Liver (tissue), 8 donors: ENCODE measurements at regions not wholly inside any gene's neighbourhood (a gene's known extent, or its start where the extent isn't known, plus 50 kb on each side); places are given as distances from the start of the nearest gene placed in this dataset.

Experiments used
- DNase-seq: peaks from one replicate; pipeline ENCODE4 v3.0.0-alpha.2; 2017; ENCODE audit warnings: low spot score
- H3K27ac ChIP-seq, 2 donors: one replicate each; pipeline ENCODE4 v1.7.0; 2013; ENCODE audit warnings: inconsistent platforms in 2 of 2, low read length in 2 of 2, control low read depth in 1 of 2, low read depth in 1 of 2, mild to moderate bottlenecking in 1 of 2
- H3K27me3 ChIP-seq, 4 donors: one replicate each; pipeline versions ENCODE4 v1.6.1 to v1.7.0; 2013; ENCODE audit warnings: low read length in 3 of 4, inconsistent platforms in 1 of 4, mild to moderate bottlenecking in 1 of 4, moderate library complexity in 1 of 4; ENCODE audit not compliant: control insufficient read depth in 4 of 4, insufficient read depth in 4 of 4
- H3K36me3 ChIP-seq, 4 donors: one replicate each; pipeline versions ENCODE4 v1.6.1 to v1.7.0; 2013; ENCODE audit warnings: low read length in 3 of 4, mild to moderate bottlenecking in 3 of 4, low read depth in 1 of 4, moderate library complexity in 1 of 4; ENCODE audit not compliant: control insufficient read depth in 4 of 4, insufficient read depth in 3 of 4
- H3K4me1 ChIP-seq, 4 donors: one replicate each; pipeline versions ENCODE4 v1.6.1 to v1.7.0; 2013; ENCODE audit warnings: low read length in 3 of 4, mild to moderate bottlenecking in 3 of 4, moderate library complexity in 1 of 4; ENCODE audit not compliant: control insufficient read depth in 4 of 4, insufficient read depth in 4 of 4
- H3K4me3 ChIP-seq, 3 donors: one replicate each; pipeline versions ENCODE4 v1.6.1 to v1.7.0; 2013; ENCODE audit warnings: low read length in 3 of 3, control low read depth in 1 of 3, low read depth in 1 of 3, mild to moderate bottlenecking in 1 of 3
- H3K9ac ChIP-seq, 2 donors: one replicate each; pipeline ENCODE4 v1.7.0; 2013; ENCODE audit warnings: low read length in 2 of 2, mild to moderate bottlenecking in 2 of 2, moderate library complexity in 2 of 2, control low read depth in 1 of 2, low read depth in 1 of 2
- H3K9me3 ChIP-seq, 4 donors: one replicate each; pipeline versions ENCODE4 v1.6.1 to v1.7.0; 2013; ENCODE audit warnings: low read length in 3 of 4; ENCODE audit not compliant: control insufficient read depth in 4 of 4
- ATF3 ChIP-seq: IDR thresholded peaks from 2 replicates; pipeline ENCODE4 v1.6.1; 2016; ENCODE audit warnings: antibody characterized with exemption
- CTCF ChIP-seq: fragments of 150-350 bp; IDR thresholded peaks from 2 replicates; pipeline ENCODE4 v1.5.1; 2017; ENCODE audit warnings: improper control_type of control experiment, low read depth, low read length; ENCODE audit not compliant: missing input control
- EGR1 ChIP-seq, 2 donors: IDR thresholded peaks; 2 replicates each; pipeline ENCODE4 v1.6.1; 2016 to 2018; ENCODE audit warnings: antibody characterized with exemption in 2 of 2, low read depth in 2 of 2
- FOXA1 ChIP-seq: IDR thresholded peaks from 2 replicates; pipeline ENCODE4 v1.6.1; 2016; ENCODE audit warnings: antibody characterized with exemption
- FOXA2 ChIP-seq: IDR thresholded peaks from 2 replicates; pipeline ENCODE4 v1.6.1; 2016; ENCODE audit warnings: antibody characterized with exemption
- GABPA ChIP-seq, 2 donors: IDR thresholded peaks in 1 of 2; conservative IDR thresholded peaks in 1 of 2; 2 replicates each; pipeline ENCODE4 v1.6.1; 2016; ENCODE audit warnings: antibody characterized with exemption in 2 of 2, mild to moderate bottlenecking in 1 of 2, moderate library complexity in 1 of 2
- HNF4G ChIP-seq: IDR thresholded peaks from 2 replicates; pipeline ENCODE4 v1.6.1; 2016; ENCODE audit warnings: antibody characterized with exemption
- JUND ChIP-seq, 2 donors: IDR thresholded peaks; 2 replicates each; pipeline ENCODE4 v1.6.1; 2016; ENCODE audit warnings: antibody characterized with exemption in 2 of 2
- MAX ChIP-seq: IDR thresholded peaks from 2 replicates; pipeline ENCODE4 v1.6.1; 2016; ENCODE audit warnings: antibody characterized with exemption
- NR2F2 ChIP-seq: IDR thresholded peaks from 2 replicates; pipeline ENCODE4 v1.6.1; 2016; ENCODE audit warnings: antibody characterized with exemption
- RAD21 ChIP-seq, 2 donors: IDR thresholded peaks; 2 replicates each; pipeline ENCODE4 v1.6.1; 2016; ENCODE audit warnings: antibody characterized with exemption in 2 of 2, mild to moderate bottlenecking in 2 of 2
- REST ChIP-seq: IDR thresholded peaks from 2 replicates; pipeline ENCODE4 v1.6.1; 2016; ENCODE audit warnings: antibody characterized with exemption, mild to moderate bottlenecking
- RXRA ChIP-seq, 2 donors: IDR thresholded peaks; 2 replicates each; pipeline ENCODE4 v1.6.1; 2017 to 2018; ENCODE audit warnings: antibody characterized with exemption in 2 of 2, mild to moderate bottlenecking in 1 of 2
- SP1 ChIP-seq: IDR thresholded peaks from 2 replicates; pipeline ENCODE4 v1.6.1; 2018; ENCODE audit warnings: antibody characterized with exemption, mild to moderate bottlenecking
- TAF1 ChIP-seq: conservative IDR thresholded peaks from 2 replicates; pipeline ENCODE4 v1.6.1; 2016; ENCODE audit warnings: antibody characterized with exemption, mild to moderate bottlenecking
- YY1 ChIP-seq: IDR thresholded peaks from 2 replicates; pipeline ENCODE4 v1.6.1; 2016; ENCODE audit warnings: antibody characterized with exemption, mild to moderate bottlenecking
- ZBTB33 ChIP-seq: IDR thresholded peaks from 2 replicates; pipeline ENCODE4 v1.6.1; 2016; ENCODE audit warnings: antibody characterized with exemption
- WGBS: extraction: QIAGEN DNeasy Blood & Tissue Kit; methylation state at CpG from one replicate; pipeline ENCODE4 v1.1.7; 2013; 5-methylcytosine and 5-hydroxymethylcytosine counted together
- donor health status: healthy.
- donor health status: healthy.
- donor health status: healthy.
- donor health status: healthy.
- donor health status: healthy.

- Histone ChIP-seq H3K27me3 (peaks cover 0 to 2% (median 0%) of the 10 kb centered on the region in 4 donors), H3K4me1 (peaks cover 0 to 2% (median under 1%) of the 10 kb centered on the region in 4 donors), H3K27ac (no peak overlapping the region), H3K4me3 (no peak overlapping the region), H3K9ac (no peak overlapping the region), H3K9me3 (no peaks in the 10 kb centered on the region), H3K36me3 (no peaks in the 10 kb centered on the region)
- DNase-seq: no peak
- TF ChIP-seq NR2F2: no peak
- no peak for TF ChIP-seq CTCF
- no peak for TF ChIP-seq HNF4G
- no peak for TF ChIP-seq JUND (IDR thresholded peaks at IDR 0.05)
- no peak for TF ChIP-seq ATF3
- no peak for TF ChIP-seq GABPA (IDR thresholded peaks at IDR 0.05 in 1 of 2, conservative IDR thresholded peaks at IDR 0.05 in 1 of 2)
- no peak for TF ChIP-seq REST
- TF ChIP-seq FOXA1: no peak
- no peak for TF ChIP-seq SP1
- TF ChIP-seq TAF1: no peak
- no peak for TF ChIP-seq ZBTB33
- no peak for TF ChIP-seq RXRA (IDR thresholded peaks at IDR 0.05)
- TF ChIP-seq FOXA2: no peak
- no peak for TF ChIP-seq RAD21 (IDR thresholded peaks at IDR 0.05)
- TF ChIP-seq MAX: no peak
- no peak for TF ChIP-seq EGR1 (IDR thresholded peaks at IDR 0.05; ENCODE audit: low read depth in 2 of 2)
- no peak for TF ChIP-seq YY1
- 84% methylated on average over 4 of the region's 4 CpGs for WGBS
Measured at GRCh38 chr17:69851736-69852135, 223.3 kb upstream of the KCNJ16 start.
